ENCODE measurements at regions not wholly inside any gene's neighbourhood (a gene's known extent, or its start where the extent isn't known, plus 50 kb on each side); places are given as distances from the start of the nearest gene placed in this dataset.

DNA sequence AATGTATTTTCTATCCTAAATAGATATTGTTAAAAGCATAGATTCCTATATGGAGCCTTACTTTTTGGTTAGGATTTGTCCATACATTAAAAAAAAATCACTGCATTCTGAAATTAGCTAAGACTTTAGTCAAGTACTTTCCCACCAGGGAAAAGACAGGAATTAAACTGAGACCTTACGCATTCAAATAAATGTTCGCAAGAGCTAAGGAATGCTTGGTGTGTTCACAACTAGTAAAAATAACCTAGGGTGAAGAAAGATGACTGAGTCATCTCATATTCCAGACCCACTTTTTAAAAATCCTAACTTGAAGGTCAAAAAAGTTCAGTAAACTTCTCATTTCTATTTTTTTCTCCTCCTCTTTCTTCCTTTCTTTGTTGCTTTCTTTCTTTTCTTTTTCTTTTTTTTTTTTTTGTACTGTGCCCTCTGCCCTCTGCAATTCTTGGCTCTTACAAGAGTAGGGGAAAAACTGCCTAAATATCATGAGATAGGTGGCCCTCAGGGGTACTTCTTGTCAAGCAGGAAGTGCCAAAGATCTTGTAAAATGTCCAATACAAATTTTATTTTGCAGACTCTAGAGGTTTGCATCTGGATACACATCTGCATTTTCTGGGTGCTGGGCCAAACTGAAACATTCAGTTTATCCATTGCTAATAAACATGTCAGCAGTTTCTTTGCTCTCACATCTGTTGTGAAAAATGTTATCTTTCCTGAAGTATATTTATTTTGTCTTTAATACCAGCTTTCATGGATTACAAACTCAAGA is 121.4 kb upstream of the GORAB start:
- H3K36me3 ChIP-seq (replicated peaks in 1 of 2; ENCODE audit: control insufficient read depth in 2 of 2, insufficient read depth in 2 of 2, low read length in 2 of 2), result no peaks in the 10 kb centered on the region
- no peak overlapping the region for H4K91ac ChIP-seq (ENCODE audit: low read depth, low read length, poor library complexity)
- no peak overlapping the region for H2BK120ac ChIP-seq (ENCODE audit: low read depth, low read length)
- H3K27me3 ChIP-seq (ENCODE audit: control insufficient read depth in 3 of 3, insufficient read depth in 3 of 3, low read depth in 1 of 3, low read length in 3 of 3), result no peaks in the 10 kb centered on the region
- no peak overlapping the region for H2AK5ac ChIP-seq (ENCODE audit: low read depth, low read length)
- no peak overlapping the region for H2BK12ac ChIP-seq (ENCODE audit: low read length)
- no peak overlapping the region for H3K18ac ChIP-seq (ENCODE audit: low read length)
- no peak overlapping the region for H4K8ac ChIP-seq (ENCODE audit: low read depth, low read length)
- H2BK5ac ChIP-seq (ENCODE audit: low read length), result no peak overlapping the region
- H3K14ac ChIP-seq (ENCODE audit: low read length), result no peak overlapping the region
- no peaks in the 10 kb centered on the region for H3K9me3 ChIP-seq (replicated peaks in 1 of 2; ENCODE audit: control insufficient read depth in 2 of 2, insufficient read depth in 1 of 2, low read depth in 1 of 2, low read length in 2 of 2)
- H3K4ac ChIP-seq (ENCODE audit: low read length), result no peak overlapping the region
- no peak for DNase-seq (ENCODE audit: low spot score)
- no peak overlapping the region for H3K23ac ChIP-seq (ENCODE audit: low read depth, low read length, poor library complexity)
- peaks cover 0 to 2% of the 10 kb centered on the region in 2 donors for H3K4me1 ChIP-seq (ENCODE audit: control insufficient read depth in 2 of 2, insufficient read depth in 1 of 2, low read depth in 1 of 2, low read length in 2 of 2)
- WGBS, 2 donors (ENCODE audit: extremely low coverage in 2 of 2, insufficient read length in 2 of 2, insufficient replicate concordance in 1 of 2), result no CpG with 5 or more reads among the region's 2 CpGs
- no peaks in the 10 kb centered on the region for H3K79me1 ChIP-seq (ENCODE audit: low read depth, low read length)
- H2BK15ac ChIP-seq (ENCODE audit: low read length), result no peak overlapping the region
- H3K9ac ChIP-seq (ENCODE audit: low read depth, low read length, poor library complexity), result no peak overlapping the region
- H3K27ac ChIP-seq (replicated peaks; ENCODE audit: low read length), result no peak overlapping the region
- no peak overlapping the region for H3K4me3 ChIP-seq (ENCODE audit: low read length in 2 of 2)
- no peak overlapping the region for H2AFZ ChIP-seq (ENCODE audit: low read length)
- H3K4me2 ChIP-seq (ENCODE audit: insufficient read depth, low read length, poor library complexity, severe bottlenecking), result no peak overlapping the region

DNA sequence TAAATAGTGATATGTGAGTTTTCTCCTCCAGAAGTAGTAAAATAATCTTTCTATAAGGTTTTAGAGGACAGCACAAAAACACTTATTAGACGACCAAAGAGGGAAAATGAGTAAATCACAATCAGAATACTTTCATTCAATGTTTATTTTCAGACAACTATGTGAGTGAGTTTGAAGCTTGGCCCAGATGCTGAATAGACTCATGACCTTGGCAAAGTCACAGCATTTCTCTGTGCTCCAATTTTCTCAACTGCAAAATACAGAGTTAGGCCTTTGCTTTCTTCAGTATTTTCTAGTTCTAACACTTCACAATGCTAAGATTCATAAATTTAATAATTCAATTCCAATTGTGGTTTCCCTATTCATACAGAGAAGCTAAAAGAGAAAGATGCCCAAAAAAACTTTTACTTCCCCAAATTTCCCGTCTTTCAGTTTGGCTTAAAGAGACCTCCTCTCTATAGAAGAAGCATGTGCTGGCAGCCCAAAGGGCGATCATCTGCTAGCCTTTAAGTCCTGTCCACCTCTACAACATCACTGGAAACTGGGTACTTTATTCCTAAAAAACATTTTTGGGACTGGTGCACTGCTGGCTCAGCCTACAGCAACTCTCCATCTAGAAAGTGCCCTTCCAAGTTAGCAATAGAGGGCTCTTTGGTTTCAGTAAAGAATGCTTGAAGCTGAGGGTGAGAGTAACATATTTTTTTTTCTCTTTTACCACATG is 116.8 kb upstream of the GORAB start:
- Histone ChIP-seq H3K18ac (ENCODE audit: low read length) (no peak overlapping the region), H3K4ac (ENCODE audit: low read length) (no peak overlapping the region), H2BK120ac (ENCODE audit: low read depth, low read length) (no peak overlapping the region), H3K36me3 (replicated peaks in 1 of 2; ENCODE audit: control insufficient read depth in 2 of 2, insufficient read depth in 2 of 2, low read length in 2 of 2) (no peaks in the 10 kb centered on the region), H3K79me1 (ENCODE audit: low read depth, low read length) (no peaks in the 10 kb centered on the region), H3K4me2 (ENCODE audit: insufficient read depth, low read length, poor library complexity, severe bottlenecking) (no peak overlapping the region), H3K27me3 (ENCODE audit: control insufficient read depth in 3 of 3, insufficient read depth in 3 of 3, low read depth in 1 of 3, low read length in 3 of 3) (no peaks in the 10 kb centered on the region), H3K9ac (ENCODE audit: low read depth, low read length, poor library complexity) (no peak overlapping the region), H3K14ac (ENCODE audit: low read length) (no peak overlapping the region), H3K27ac (replicated peaks; ENCODE audit: low read length) (no peak overlapping the region), H2BK5ac (ENCODE audit: low read length) (no peak overlapping the region), H3K4me1 (ENCODE audit: control insufficient read depth in 2 of 2, insufficient read depth in 1 of 2, low read depth in 1 of 2, low read length in 2 of 2) (no peaks in the 10 kb centered on the region), H4K8ac (ENCODE audit: low read depth, low read length) (no peak overlapping the region), H3K9me3 (replicated peaks in 1 of 2; ENCODE audit: control insufficient read depth in 2 of 2, insufficient read depth in 1 of 2, low read depth in 1 of 2, low read length in 2 of 2) (no peaks in the 10 kb centered on the region), H2BK15ac (ENCODE audit: low read length) (no peak overlapping the region), H3K23ac (ENCODE audit: low read depth, low read length, poor library complexity) (no peak overlapping the region), H4K91ac (ENCODE audit: low read depth, low read length, poor library complexity) (no peak overlapping the region), H2BK12ac (ENCODE audit: low read length) (no peak overlapping the region), H3K4me3 (ENCODE audit: low read length in 2 of 2) (no peak overlapping the region), H2AFZ (ENCODE audit: low read length) (no peak overlapping the region), H2AK5ac (ENCODE audit: low read depth, low read length) (no peak overlapping the region)
- DNase-seq (ENCODE audit: low spot score), result no peak
- WGBS, 2 donors (ENCODE audit: extremely low coverage in 2 of 2, insufficient read length in 2 of 2, insufficient replicate concordance in 1 of 2), result no CpG with 5 or more reads among the region's 3 CpGs

DNA sequence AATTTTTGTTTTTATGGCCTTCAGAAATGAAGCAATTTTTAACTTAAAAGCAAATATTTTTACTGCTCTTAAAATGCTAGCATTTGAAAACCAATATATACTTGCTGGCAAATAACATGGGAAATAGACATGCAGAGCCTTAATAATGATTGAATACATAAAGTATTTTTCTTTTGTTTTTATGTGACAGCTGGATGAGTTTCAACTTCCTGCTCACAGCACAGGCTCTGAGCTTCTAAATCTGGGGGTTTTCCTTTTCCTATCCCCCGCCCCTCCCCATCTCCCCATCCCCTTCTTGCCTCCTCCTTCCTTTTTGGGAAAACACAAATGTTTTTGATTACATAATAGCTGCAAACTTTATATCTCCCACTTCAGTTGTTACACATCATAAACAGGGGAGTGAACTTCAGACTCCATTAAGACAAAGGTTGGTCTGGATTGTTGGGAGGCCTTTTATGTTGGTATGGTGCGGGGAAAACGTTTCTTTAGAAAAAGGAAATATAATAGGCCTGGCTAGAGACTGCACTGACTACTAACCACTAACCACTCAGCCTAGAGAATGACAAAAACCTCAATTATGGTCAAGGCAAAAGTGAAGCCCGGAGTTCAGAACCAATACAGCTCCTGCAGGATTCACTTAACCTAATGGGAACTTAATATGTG is 116.1 kb upstream of the GORAB start:
- Histone ChIP-seq H2BK120ac (ENCODE audit: low read depth, low read length) (no peak overlapping the region), H3K27me3 (ENCODE audit: control insufficient read depth in 3 of 3, insufficient read depth in 3 of 3, low read depth in 1 of 3, low read length in 3 of 3) (no peaks in the 10 kb centered on the region), H3K4me3 (ENCODE audit: low read length in 2 of 2) (no peak overlapping the region), H4K8ac (ENCODE audit: low read depth, low read length) (no peak overlapping the region), H2AFZ (ENCODE audit: low read length) (no peak overlapping the region), H3K27ac (replicated peaks; ENCODE audit: low read length) (no peak overlapping the region), H3K9ac (ENCODE audit: low read depth, low read length, poor library complexity) (no peak overlapping the region), H3K23ac (ENCODE audit: low read depth, low read length, poor library complexity) (no peak overlapping the region), H3K79me1 (ENCODE audit: low read depth, low read length) (no peaks in the 10 kb centered on the region), H4K91ac (ENCODE audit: low read depth, low read length, poor library complexity) (no peak overlapping the region), H2BK15ac (ENCODE audit: low read length) (no peak overlapping the region), H2AK5ac (ENCODE audit: low read depth, low read length) (no peak overlapping the region), H3K14ac (ENCODE audit: low read length) (no peak overlapping the region), H3K4me2 (ENCODE audit: insufficient read depth, low read length, poor library complexity, severe bottlenecking) (no peak overlapping the region), H3K36me3 (replicated peaks in 1 of 2; ENCODE audit: control insufficient read depth in 2 of 2, insufficient read depth in 2 of 2, low read length in 2 of 2) (no peaks in the 10 kb centered on the region), H3K4me1 (ENCODE audit: control insufficient read depth in 2 of 2, insufficient read depth in 1 of 2, low read depth in 1 of 2, low read length in 2 of 2) (no peaks in the 10 kb centered on the region), H3K18ac (ENCODE audit: low read length) (no peak overlapping the region), H3K4ac (ENCODE audit: low read length) (no peak overlapping the region), H2BK12ac (ENCODE audit: low read length) (no peak overlapping the region), H2BK5ac (ENCODE audit: low read length) (no peak overlapping the region), H3K9me3 (replicated peaks in 1 of 2; ENCODE audit: control insufficient read depth in 2 of 2, insufficient read depth in 1 of 2, low read depth in 1 of 2, low read length in 2 of 2) (no peaks in the 10 kb centered on the region)
- no CpG with 5 or more reads among the region's 4 CpGs for WGBS, 2 donors (ENCODE audit: extremely low coverage in 2 of 2, insufficient read length in 2 of 2, insufficient replicate concordance in 1 of 2)
- no peak for DNase-seq (ENCODE audit: low spot score)

DNA sequence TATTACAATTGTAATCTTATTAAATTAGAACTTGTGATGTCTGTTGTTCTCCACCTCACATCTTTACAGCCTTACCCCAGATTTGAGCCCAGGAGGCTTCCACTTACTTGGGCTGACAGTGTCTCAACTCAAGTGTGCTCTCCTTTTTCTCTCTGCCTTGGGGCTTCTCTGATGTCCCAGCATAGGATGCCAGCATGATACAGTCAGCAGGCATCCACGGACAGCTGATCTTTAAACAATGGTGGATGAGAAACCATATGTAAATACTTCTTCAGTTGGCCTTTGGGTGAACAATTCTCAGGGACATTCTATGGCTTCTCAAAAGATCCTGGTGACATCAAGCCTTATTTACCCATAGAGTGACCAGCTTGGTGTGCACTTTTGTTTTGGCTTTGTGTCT is 107.6 kb upstream of the GORAB start:
- Histone ChIP-seq H3K9ac (ENCODE audit: low read depth, low read length, poor library complexity) (no peak overlapping the region), H3K23ac (ENCODE audit: low read depth, low read length, poor library complexity) (no peak overlapping the region), H3K79me1 (ENCODE audit: low read depth, low read length) (no peaks in the 10 kb centered on the region), H3K9me3 (replicated peaks in 1 of 2; ENCODE audit: control insufficient read depth in 2 of 2, insufficient read depth in 1 of 2, low read depth in 1 of 2, low read length in 2 of 2) (no peaks in the 10 kb centered on the region), H3K27me3 (ENCODE audit: control insufficient read depth in 3 of 3, insufficient read depth in 3 of 3, low read depth in 1 of 3, low read length in 3 of 3) (no peaks in the 10 kb centered on the region), H3K4me1 (ENCODE audit: control insufficient read depth in 2 of 2, insufficient read depth in 1 of 2, low read depth in 1 of 2, low read length in 2 of 2) (peaks cover 0 to 3% of the 10 kb centered on the region in 2 donors), H2AK5ac (ENCODE audit: low read depth, low read length) (no peak overlapping the region), H4K91ac (ENCODE audit: low read depth, low read length, poor library complexity) (no peak overlapping the region), H2BK5ac (ENCODE audit: low read length) (no peak overlapping the region), H3K4me3 (ENCODE audit: low read length in 2 of 2) (no peak overlapping the region), H3K18ac (ENCODE audit: low read length) (no peak overlapping the region), H3K27ac (replicated peaks; ENCODE audit: low read length) (no peak overlapping the region), H3K36me3 (replicated peaks in 1 of 2; ENCODE audit: control insufficient read depth in 2 of 2, insufficient read depth in 2 of 2, low read length in 2 of 2) (no peaks in the 10 kb centered on the region), H3K4me2 (ENCODE audit: insufficient read depth, low read length, poor library complexity, severe bottlenecking) (no peak overlapping the region), H3K14ac (ENCODE audit: low read length) (no peak overlapping the region), H3K4ac (ENCODE audit: low read length) (no peak overlapping the region), H4K8ac (ENCODE audit: low read depth, low read length) (no peak overlapping the region), H2BK120ac (ENCODE audit: low read depth, low read length) (no peak overlapping the region), H2BK12ac (ENCODE audit: low read length) (no peak overlapping the region), H2AFZ (ENCODE audit: low read length) (no peak overlapping the region), H2BK15ac (ENCODE audit: low read length) (no peak overlapping the region)
- WGBS, 2 donors (ENCODE audit: extremely low coverage in 2 of 2, insufficient read length in 2 of 2, insufficient replicate concordance in 1 of 2), result no CpG with 5 or more reads among the region's 1 CpG
- no peak for DNase-seq (ENCODE audit: low spot score)

Measured in neuronal stem cell (in vitro differentiated cells).